ENCODE measurements at regions not wholly inside any gene's neighbourhood (a gene's known extent, or its start where the extent isn't known, plus 50 kb on each side); places are given as distances from the start of the nearest gene placed in this dataset.
"Not testable (repeated sequence)": the region's sequence is repeated elsewhere in the genome, so short reads cannot be mapped to it uniquely, and the experiment has no call there.

- DNase-seq = no peak
Observed at GRCh38 chr15:89030311-89030710, 57.9 kb upstream of the ABHD2 start.

DNA sequence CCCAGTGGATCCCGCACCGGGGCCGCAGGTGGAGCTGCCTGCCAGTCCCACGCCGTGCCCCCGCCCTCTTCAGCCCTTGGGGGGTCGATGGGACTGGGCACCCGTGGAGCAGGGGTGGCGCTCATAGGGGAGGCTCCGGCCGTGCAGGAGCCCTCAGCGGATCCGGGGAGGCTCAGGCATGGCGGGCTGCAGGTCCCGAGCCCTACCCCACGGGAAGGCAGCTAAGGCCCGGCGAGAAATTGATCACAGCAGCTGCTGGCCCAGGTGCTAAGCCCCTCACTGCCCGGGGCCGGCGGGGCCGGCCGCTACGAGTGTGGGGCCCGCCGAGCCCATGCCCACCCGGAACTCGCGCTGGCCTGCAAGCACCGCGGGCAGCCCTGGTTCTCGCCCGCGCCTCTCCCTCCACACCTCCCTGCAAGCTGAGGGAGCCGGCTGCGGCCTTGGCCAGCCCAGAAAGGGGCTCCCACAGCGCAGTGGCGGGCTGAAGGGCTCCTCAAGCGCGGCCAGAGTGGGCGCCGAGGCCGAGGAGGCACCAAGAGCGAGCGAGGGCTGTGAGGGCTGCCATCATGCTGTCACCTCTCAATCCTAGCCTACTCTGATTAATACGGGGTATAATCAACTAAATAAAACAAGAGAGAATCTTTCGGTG, 56.5 kb upstream of the ABHD2 start:
- DNase-seq = not testable (repeated sequence)

- DNase-seq = peak; percentile 22
Observed at GRCh38 chr15:89034305-89034704, 54.0 kb upstream of the ABHD2 start.

- DNase-seq = no peak
Observed at GRCh38 chr15:89035150-89035549, 53.1 kb upstream of the ABHD2 start.

- DNase-seq = no peak
Observed at GRCh38 chr15:89035658-89036057, 52.6 kb upstream of the ABHD2 start.

- DNase-seq = no peak
Observed at GRCh38 chr15:89038146-89038545, 50.1 kb upstream of the ABHD2 start.

Data from hematopoietic multipotent progenitor cell treated with erythropoietin and hydrocortisone succinate and interleukin-3 and kit ligand, for 8 days (in vitro differentiated cells).